Neural progenitor cell (in vitro differentiated cells): ENCODE measurements at regions not wholly inside any gene's neighbourhood (a gene's known extent, or its start where the extent isn't known, plus 50 kb on each side); places are given as distances from the start of the nearest gene placed in this dataset.
"Not testable (repeated sequence)": the region's sequence is repeated elsewhere in the genome, so short reads cannot be mapped to it uniquely, and the experiment has no call there.

Source experiments
- DNase-seq: peaks from one replicate; pipeline ENCODE4 v3.0.0-alpha.2; 2016; ENCODE audit warnings: low spot score
- H2AFZ ChIP-seq: fragments of 200-600 bp; sonication (generic); replicated peaks from 2 replicates; pipeline ENCODE4 v1.6.1; 2016; ENCODE audit warnings: antibody characterized with exemption
- H3F3A ChIP-seq: fragments of 200-600 bp; sonication (generic); 2 replicates; pipeline ENCODE4 v1.6.1; 2016; ENCODE audit warnings: antibody characterized with exemption, low read depth
- H3K27ac ChIP-seq: fragments of 200-600 bp; sonication (generic); 2 replicates; pipeline ENCODE4 v1.5.1; 2016; ENCODE audit warnings: mild to moderate bottlenecking
- H3K27me3 ChIP-seq: fragments of 200-600 bp; sonication (generic); 2 replicates; pipeline ENCODE4 v1.6.1; 2016; ENCODE audit warnings: mild to moderate bottlenecking, moderate library complexity
- H3K36me3 ChIP-seq: fragments of 200-600 bp; sonication (generic); 2 replicates; pipeline ENCODE4 v1.5.1; 2016
- H3K4me1 ChIP-seq: fragments of 200-600 bp; sonication (generic); 2 replicates; pipeline ENCODE4 v1.6.1; 2016; ENCODE audit warnings: mixed run types
- H3K4me2 ChIP-seq: fragments of 200-600 bp; sonication (generic); 2 replicates; pipeline ENCODE4 v1.6.1; 2016
- H3K4me3 ChIP-seq: fragments of 200-600 bp; sonication (generic); 2 replicates; pipeline ENCODE4 v1.5.1; 2016
- H3K79me2 ChIP-seq: fragments of 200-600 bp; sonication (generic); 2 replicates; pipeline ENCODE4 v1.6.1; 2016; ENCODE audit warnings: low read depth
- H3K9ac ChIP-seq: fragments of 200-600 bp; sonication (generic); 2 replicates; pipeline ENCODE4 v1.6.1; 2016
- H3K9me3 ChIP-seq: fragments of 200-600 bp; sonication (generic); 2 replicates; pipeline ENCODE4 v1.5.1; 2016; ENCODE audit warnings: low read depth
- H4K20me1 ChIP-seq: fragments of 200-600 bp; sonication (generic); 2 replicates; pipeline ENCODE4 v1.6.1; 2016; ENCODE audit warnings: low read depth
- H3K27ac Mint-ChIP-seq: 3 replicates; pipeline ENCODE4 v1.8.0; 2021; ENCODE audit warnings: mixed read lengths
- H3K27me3 Mint-ChIP-seq: 2 replicates; pipeline ENCODE4 v1.8.0; 2022; ENCODE audit warnings: low read depth, mild to moderate bottlenecking, inconsistent platforms, moderate library complexity, mixed read lengths; ENCODE audit not compliant: insufficient read depth
- H3K36me3 Mint-ChIP-seq: 3 replicates; pipeline ENCODE4 v1.8.0; 2021; ENCODE audit warnings: mixed read lengths
- H3K4me1 Mint-ChIP-seq: 3 replicates; pipeline ENCODE4 v1.8.0; 2021; ENCODE audit warnings: mixed read lengths
- H3K4me3 Mint-ChIP-seq: 3 replicates; pipeline ENCODE4 v1.8.0; 2021; ENCODE audit warnings: mild to moderate bottlenecking, moderate library complexity, mixed read lengths
- H3K9me3 Mint-ChIP-seq: 3 replicates; pipeline ENCODE4 v1.8.0; 2020; ENCODE audit warnings: mixed read lengths

- H3K27me3 ChIP-seq, H3K4me1 Mint-ChIP-seq, H3K36me3 Mint-ChIP-seq, H4K20me1 ChIP-seq, H3K4me2 ChIP-seq, H3K4me3 Mint-ChIP-seq, H3K36me3 ChIP-seq, H3K9me3 Mint-ChIP-seq, H3K27ac ChIP-seq, H3K4me1 ChIP-seq, H2AFZ ChIP-seq, H3F3A ChIP-seq, H3K9me3 ChIP-seq, H3K4me3 ChIP-seq, H3K9ac ChIP-seq, DNase-seq, H3K79me2 ChIP-seq, H3K27me3 Mint-ChIP-seq, H3K27ac Mint-ChIP-seq: not testable (repeated sequence)
Observed at GRCh38 chr15:21108384-21108783, 242.3 kb upstream of the POTEB2 start.

GRCh38 chr15:21107399-21108381 is 241.6 kb upstream of the POTEB2 start:
- not testable (repeated sequence) for DNase-seq, H3K9me3 Mint-ChIP-seq, H3K4me2 ChIP-seq, H3K36me3 ChIP-seq, H3F3A ChIP-seq, H3K9ac ChIP-seq, H3K79me2 ChIP-seq, H3K27me3 ChIP-seq, H3K9me3 ChIP-seq, H2AFZ ChIP-seq, H3K27ac Mint-ChIP-seq, H3K36me3 Mint-ChIP-seq, H3K4me3 ChIP-seq, H3K4me1 Mint-ChIP-seq, H4K20me1 ChIP-seq, H3K4me1 ChIP-seq, H3K27me3 Mint-ChIP-seq, H3K4me3 Mint-ChIP-seq, H3K27ac ChIP-seq

- not testable (repeated sequence) for H3K4me2 ChIP-seq, H3K27me3 Mint-ChIP-seq, H3K4me1 ChIP-seq, H3K9me3 Mint-ChIP-seq, H3K9me3 ChIP-seq, H3K4me1 Mint-ChIP-seq, H4K20me1 ChIP-seq, H3K27me3 ChIP-seq, H3F3A ChIP-seq, H3K4me3 ChIP-seq, H3K27ac ChIP-seq, H3K36me3 Mint-ChIP-seq, H3K79me2 ChIP-seq, H3K9ac ChIP-seq, H3K36me3 ChIP-seq, H2AFZ ChIP-seq, DNase-seq, H3K4me3 Mint-ChIP-seq, H3K27ac Mint-ChIP-seq
Observed at GRCh38 chr15:21096599-21096998, 230.5 kb upstream of the POTEB2 start.

DNA sequence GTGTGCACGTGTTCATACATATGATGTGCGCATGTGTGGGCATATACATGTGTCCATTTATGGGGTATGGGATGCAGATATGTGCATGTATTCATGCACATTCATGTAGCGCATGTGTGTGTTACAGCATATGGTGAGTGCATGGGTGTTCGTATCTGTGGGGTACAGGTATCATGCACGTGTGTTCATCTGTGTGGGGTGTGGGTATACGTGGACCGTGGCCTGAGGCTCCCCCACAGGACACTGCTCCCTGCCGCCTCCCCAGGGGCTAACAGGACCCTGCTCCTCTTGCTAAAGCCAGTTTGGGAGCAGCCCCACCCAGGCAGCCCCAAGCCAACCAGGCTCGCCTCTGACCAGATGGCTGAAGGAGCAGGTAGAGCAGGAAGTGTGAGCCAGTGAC is 213.4 kb upstream of the POTEB2 start:
- not testable (repeated sequence) for H3K27me3 Mint-ChIP-seq, H3K36me3 ChIP-seq, H3K27ac ChIP-seq, H2AFZ ChIP-seq, H3K9ac ChIP-seq, H4K20me1 ChIP-seq, DNase-seq, H3K79me2 ChIP-seq, H3K4me1 ChIP-seq, H3K9me3 ChIP-seq, H3K4me3 Mint-ChIP-seq, H3K9me3 Mint-ChIP-seq, H3K4me1 Mint-ChIP-seq, H3K27me3 ChIP-seq, H3K36me3 Mint-ChIP-seq, H3F3A ChIP-seq, H3K27ac Mint-ChIP-seq, H3K4me3 ChIP-seq, H3K4me2 ChIP-seq

DNA sequence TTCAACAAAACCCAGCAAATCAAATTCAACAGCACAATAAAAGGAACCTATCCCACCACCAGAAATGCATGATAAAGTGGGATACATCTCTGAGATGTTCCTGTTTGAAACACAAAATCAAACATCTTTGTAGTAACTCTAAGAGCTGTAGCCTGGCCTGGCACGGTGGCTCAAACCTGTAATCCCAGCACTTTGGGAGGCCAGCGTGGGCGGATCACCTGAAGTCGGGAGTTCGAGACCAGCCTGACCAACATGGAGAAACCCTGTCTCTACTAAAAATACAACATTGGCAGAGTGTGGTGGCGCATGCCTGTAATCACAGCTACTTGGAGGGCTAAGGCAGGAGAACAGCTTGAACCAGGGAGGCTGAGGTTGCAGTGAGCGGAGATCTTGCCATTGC is 202.8 kb upstream of the POTEB2 start:
- H3K79me2 ChIP-seq, H3K4me3 Mint-ChIP-seq, H3K9me3 ChIP-seq, H3K36me3 ChIP-seq, H3K36me3 Mint-ChIP-seq, DNase-seq, H3K27me3 ChIP-seq, H3K4me3 ChIP-seq, H3F3A ChIP-seq, H4K20me1 ChIP-seq, H3K9ac ChIP-seq, H3K27ac ChIP-seq, H3K27me3 Mint-ChIP-seq, H3K4me1 ChIP-seq, H3K4me1 Mint-ChIP-seq, H3K9me3 Mint-ChIP-seq, H3K27ac Mint-ChIP-seq, H3K4me2 ChIP-seq, H2AFZ ChIP-seq: not testable (repeated sequence)

DNA sequence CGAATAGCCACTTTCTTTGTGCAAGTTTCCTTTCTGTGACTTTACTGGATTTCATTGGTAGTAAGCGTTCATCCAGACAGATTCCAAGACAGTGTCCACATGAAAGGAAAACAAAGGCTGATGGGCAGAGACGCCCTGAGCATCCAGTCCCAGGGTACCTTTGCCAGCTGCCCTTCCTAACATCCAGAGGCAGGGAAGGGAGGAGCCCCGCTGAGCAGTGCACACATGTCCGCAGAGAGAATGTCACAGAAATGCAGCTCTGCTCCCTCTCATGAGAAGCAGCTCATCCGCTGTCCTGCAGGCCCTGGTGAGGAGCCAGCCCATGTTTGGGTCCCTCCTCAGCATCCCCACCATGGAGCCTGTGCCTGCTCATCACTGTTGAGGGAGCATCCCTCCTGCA is 197.4 kb upstream of the POTEB2 start:
- not testable (repeated sequence) for H3K36me3 ChIP-seq, H3K27ac Mint-ChIP-seq, H3K27me3 Mint-ChIP-seq, H3K27me3 ChIP-seq, DNase-seq, H3K9me3 Mint-ChIP-seq, H3K79me2 ChIP-seq, H2AFZ ChIP-seq, H3K4me1 Mint-ChIP-seq, H3K36me3 Mint-ChIP-seq, H3K4me2 ChIP-seq, H3K4me3 Mint-ChIP-seq, H3K27ac ChIP-seq, H3K4me1 ChIP-seq, H3K4me3 ChIP-seq, H3K9me3 ChIP-seq, H4K20me1 ChIP-seq, H3F3A ChIP-seq, H3K9ac ChIP-seq

DNA sequence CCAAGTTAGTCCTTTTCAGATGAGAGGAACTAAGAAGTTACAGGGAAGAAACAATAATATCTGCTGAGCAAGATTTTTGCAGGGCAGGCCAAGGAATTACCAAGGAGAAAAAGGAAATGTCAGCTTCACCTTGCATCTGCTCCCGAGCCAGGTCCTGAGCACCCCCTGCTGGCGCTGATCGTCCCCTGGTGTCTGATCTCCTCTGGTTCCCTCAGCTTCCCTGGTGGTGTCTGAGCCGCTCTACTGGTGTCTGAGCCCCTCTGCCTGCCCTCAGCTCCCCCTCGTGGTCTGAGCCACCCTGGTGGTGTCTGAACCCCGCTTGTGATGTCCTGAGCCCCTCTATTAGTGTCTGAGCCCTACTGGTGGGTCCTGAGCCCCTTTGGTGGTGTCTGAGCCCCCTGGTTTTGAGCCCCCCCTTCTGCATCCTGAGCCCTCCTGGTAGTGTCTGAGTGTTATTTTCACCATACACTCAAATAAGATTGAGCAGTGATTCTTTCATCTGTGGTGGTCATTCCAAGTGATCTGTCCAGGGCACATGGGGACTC is 196.6 kb upstream of the POTEB2 start:
- H3K36me3 ChIP-seq, H3K4me3 Mint-ChIP-seq, H3K27ac Mint-ChIP-seq, H3K4me2 ChIP-seq, H3K36me3 Mint-ChIP-seq, DNase-seq, H2AFZ ChIP-seq, H3K27ac ChIP-seq, H3K27me3 ChIP-seq, H3K79me2 ChIP-seq, H3K9me3 ChIP-seq, H3K4me1 ChIP-seq, H3K27me3 Mint-ChIP-seq, H3K9ac ChIP-seq, H3K4me1 Mint-ChIP-seq, H3K4me3 ChIP-seq, H3K9me3 Mint-ChIP-seq, H4K20me1 ChIP-seq, H3F3A ChIP-seq: not testable (repeated sequence)

GRCh38 chr15:21051866-21052265 is 185.8 kb upstream of the POTEB2 start:
- H4K20me1 ChIP-seq, H3K9me3 Mint-ChIP-seq, H3K4me3 ChIP-seq, H3K79me2 ChIP-seq, H2AFZ ChIP-seq, H3K27ac Mint-ChIP-seq, H3K4me3 Mint-ChIP-seq, H3K9ac ChIP-seq, H3K36me3 ChIP-seq, H3F3A ChIP-seq, H3K27me3 Mint-ChIP-seq, H3K27ac ChIP-seq, H3K9me3 ChIP-seq, DNase-seq, H3K27me3 ChIP-seq, H3K4me2 ChIP-seq, H3K4me1 Mint-ChIP-seq, H3K36me3 Mint-ChIP-seq, H3K4me1 ChIP-seq: not testable (repeated sequence)
